Lung (tissue), 11 donors: ENCODE measurements at regions not wholly inside any gene's neighbourhood (a gene's known extent, or its start where the extent isn't known, plus 50 kb on each side); places are given as distances from the start of the nearest gene placed in this dataset.

Experiments used
- ATAC-seq: fragments of 200-7000 bp; cut with Tn5 transposase; one replicate; pipeline ENCODE4 v1.9.1; 2020; ENCODE audit warnings: moderate number of reproducible peaks; ENCODE audit not compliant: insufficient read depth, low FRiP score
- DNase-seq, 3 donors: peaks; one replicate each; pipeline ENCODE4 v3.0.0-alpha.2; 2013 to 2017
- H3K27ac ChIP-seq, 2 donors: one replicate each; pipeline ENCODE4 v1.5.1; 2013; ENCODE audit warnings: mild to moderate bottlenecking in 2 of 2, moderate library complexity in 2 of 2, control low read depth in 1 of 2, inconsistent platforms in 1 of 2, low read depth in 1 of 2, low read length in 1 of 2
- H3K27me3 ChIP-seq, 3 donors: one replicate each; pipeline ENCODE4 v1.5.1; 2013; ENCODE audit warnings: low read length in 2 of 3; ENCODE audit not compliant: control insufficient read depth in 3 of 3, insufficient read depth in 3 of 3
- H3K36me3 ChIP-seq, 4 donors: one replicate each; pipeline ENCODE4 v1.5.1; 2013; ENCODE audit warnings: low read length in 4 of 4, mild to moderate bottlenecking in 1 of 4, moderate library complexity in 1 of 4; ENCODE audit not compliant: control insufficient read depth in 4 of 4, insufficient read depth in 4 of 4
- H3K4me1 ChIP-seq, 5 donors: one replicate each; pipeline ENCODE4 v1.5.1; 2013; ENCODE audit warnings: low read length in 5 of 5, mild to moderate bottlenecking in 2 of 5, moderate library complexity in 1 of 5; ENCODE audit not compliant: control insufficient read depth in 5 of 5, insufficient read depth in 5 of 5
- H3K4me3 ChIP-seq: one replicate; pipeline ENCODE4 v1.5.1; 2013; ENCODE audit warnings: mild to moderate bottlenecking, control low read depth, moderate library complexity
- H3K9ac ChIP-seq, 2 donors: one replicate each; pipeline ENCODE4 v1.5.1; 2013; ENCODE audit warnings: low read length in 2 of 2, control low read depth in 1 of 2; ENCODE audit not compliant: insufficient read depth in 1 of 2
- H3K9me3 ChIP-seq, 4 donors: one replicate each; pipeline ENCODE4 v1.5.1; 2013; ENCODE audit warnings: low read length in 3 of 4, mild to moderate bottlenecking in 1 of 4, moderate library complexity in 1 of 4; ENCODE audit not compliant: control insufficient read depth in 4 of 4, insufficient read depth in 3 of 4
- CTCF ChIP-seq: IDR thresholded peaks from 2 replicates; pipeline ENCODE4 v1.5.1; 2012; ENCODE audit warnings: mild to moderate bottlenecking; ENCODE audit errors: control extremely low read depth, extremely low read depth
- WGBS, 2 donors: extraction: QIAGEN DNeasy Blood & Tissue Kit; methylation state at CpG; one replicate each; pipeline ENCODE4 v1.1.7; 2013; 5-methylcytosine and 5-hydroxymethylcytosine counted together
- donor health status: control.
- donor health status: control.
- donor health status: Bipolar disorder and iron deficiency.
- donor health status: healthy.
- donor health status: DM: yes; HTN: yes; CAD: no.

GRCh38 chr12:105522166-105522825 lies 191.8 kb downstream of the C12orf75 start:
- Histone ChIP-seq H3K27me3 (no peaks in the 10 kb centered on the region), H3K36me3 (no peaks in the 10 kb centered on the region), H3K4me1 (peaks cover 0 to 16% (median 9%) of the 10 kb centered on the region in 5 donors), H3K9ac (no peak overlapping the region), H3K9me3 (peaks cover 0 to 5% (median 0%) of the 10 kb centered on the region in 4 donors), H3K4me3 (no peak overlapping the region), H3K27ac (no peak overlapping the region)
- ATAC-seq (no peak), DNase-seq (peak in 1 of 3 donors; percentile 10)
- TF ChIP-seq CTCF = no peak
- WGBS, 2 donors = 72 to 81% methylated on average over 4 of the region's 4 CpGs

GRCh38 chr12:105523164-105524057 lies 192.9 kb downstream of the C12orf75 start:
- peak; percentile 90 to 93 (median 91) for DNase-seq
- Histone ChIP-seq H3K9ac (no peak overlapping the region), H3K4me1 (peaks cover 0 to 16% (median 9%) of the 10 kb centered on the region in 5 donors), H3K27me3 (no peaks in the 10 kb centered on the region), H3K36me3 (no peaks in the 10 kb centered on the region), H3K27ac (peak overlapping the region in 1 of 2 donors; percentile 80), H3K9me3 (peaks cover 0 to 5% (median 0%) of the 10 kb centered on the region in 4 donors), H3K4me3 (no peak overlapping the region)
- 36 to 54% methylated on average over 16 of the region's 16 CpGs for WGBS, 2 donors
- TF ChIP-seq CTCF = no peak
- ATAC-seq = no peak

- Histone ChIP-seq H3K4me3 (no peak overlapping the region), H3K27me3 (no peaks in the 10 kb centered on the region), H3K36me3 (no peaks in the 10 kb centered on the region), H3K9ac (no peak overlapping the region), H3K27ac (no peak overlapping the region), H3K4me1 (peaks cover 0 to 16% (median 9%) of the 10 kb centered on the region in 5 donors), H3K9me3 (no peaks in the 10 kb centered on the region)
- peak in 1 of 3 donors; percentile 42 for DNase-seq
- no peak for TF ChIP-seq CTCF
- no peak for ATAC-seq
- WGBS, 2 donors = 45 to 72% methylated on average over 2 of the region's 2 CpGs
Measured at GRCh38 chr12:105524961-105525360, 194.5 kb downstream of the C12orf75 start.
